ENCODE measurements at regions not wholly inside any gene's neighbourhood (a gene's known extent, or its start where the extent isn't known, plus 50 kb on each side); places are given as distances from the start of the nearest gene placed in this dataset.
A peak's percentile ranks its signal among the peaks of the same experiment; 100 is the strongest.

- Histone ChIP-seq H4K20me1 (replicated peaks in 1 of 2; ENCODE audit: control insufficient read depth in 1 of 2, insufficient read depth in 2 of 2, low read length in 2 of 2) (no peaks in the 10 kb centered on the region), H3K56ac (replicated peaks; ENCODE audit: insufficient read length, low read depth, low read length) (no peak overlapping the region), H2BK12ac (ENCODE audit: low read depth, low read length) (peak overlapping the region; percentile 88; the same call in 1 of the 2 replicates), H3K4me3 (ENCODE audit: extremely low read depth in 1 of 4, insufficient read depth in 2 of 4, low read depth in 3 of 4, low read length in 4 of 4) (no peak overlapping the region), H3K27me3 (replicated peaks in 1 of 4; ENCODE audit: control insufficient read depth in 3 of 4, extremely low read depth in 1 of 4, insufficient read depth in 3 of 4, low read length in 3 of 4) (no peaks in the 10 kb centered on the region), H2BK5ac (ENCODE audit: low read depth, low read length) (peak overlapping the region; percentile 10; the same call in 1 of the 2 replicates), H3K4me1 (replicated peaks in 1 of 4; ENCODE audit: control insufficient read depth in 3 of 4, insufficient read depth in 4 of 4, low read length in 3 of 4) (peaks cover 0 to 3% (median 0%) of the 10 kb centered on the region in 4 experiments; a peak in 2 of 7 replicates), H2AFZ (ENCODE audit: low read length) (peak overlapping the region; percentile 93), H4K91ac (replicated peaks; ENCODE audit: insufficient read length, low read length) (peak overlapping the region; percentile 82), H2BK120ac (replicated peaks; ENCODE audit: low read depth, low read length) (no peak overlapping the region), H3K4ac (replicated peaks; ENCODE audit: insufficient read length, low read depth, low read length) (peak overlapping the region; percentile 25), H4K5ac (ENCODE audit: insufficient read length, low read depth, low read length) (no peak overlapping the region), H3K4me2 (ENCODE audit: insufficient read depth in 1 of 2, low read depth in 2 of 2, low read length in 2 of 2) (no peak overlapping the region), H3K79me2 (ENCODE audit: control insufficient read depth in 1 of 2, insufficient read depth in 2 of 2, low read length in 2 of 2) (no peaks in the 10 kb centered on the region), H3K23me2 (ENCODE audit: low read depth, low read length) (no peaks in the 10 kb centered on the region), H3K14ac (ENCODE audit: insufficient read length) (peak overlapping the region; percentile 33), H3K27ac (ENCODE audit: low read depth, low read length) (no peak overlapping the region), H3K23ac (ENCODE audit: insufficient read length) (no peak overlapping the region), H3K9ac (replicated peaks in 1 of 4; ENCODE audit: extremely low read depth in 1 of 4, low read depth in 3 of 4, low read length in 3 of 4) (no peak overlapping the region; a peak in 1 of 7 replicates), H2BK20ac (ENCODE audit: low read length) (peak overlapping the region; percentile 90; the same call in 1 of the 2 replicates), H3K9me3 (ENCODE audit: insufficient read depth in 2 of 2, low read depth in 1 of 2, low read length in 1 of 2) (no peaks in the 10 kb centered on the region), H2BK15ac (ENCODE audit: low read length) (no peak overlapping the region; the same call in 1 of the 2 replicates), H3K18ac (ENCODE audit: extremely low read depth, low read length) (no peak overlapping the region), H3K36me3 (ENCODE audit: control insufficient read depth in 2 of 4, insufficient read depth in 4 of 4, low read length in 3 of 4) (no peaks in the 10 kb centered on the region), H2AK5ac (ENCODE audit: low read depth, low read length) (no peak overlapping the region), H4K8ac (ENCODE audit: extremely low read depth, insufficient read depth, low read length) (peak overlapping the region; percentile 53; the same call in 1 of the 2 replicates), H3K79me1 (ENCODE audit: low read depth, low read length) (no peaks in the 10 kb centered on the region)
- FAIRE-seq (peak; percentile 48), DNase-seq (ENCODE audit: low read depth in 1 of 2, low spot score in 2 of 2) (no peak)
- no peak for TF ChIP-seq BRCA1 (IDR thresholded peaks at IDR 0.05; ENCODE audit: low read depth, low read length)
- TF ChIP-seq HDAC6 (IDR thresholded peaks at IDR 0.05; ENCODE audit: low read depth, low read length): no peak
- peak; percentile 69; the same call in 1 of the 2 replicates for TF ChIP-seq FOSL1 (IDR thresholded peaks at IDR 0.05; ENCODE audit: insufficient read depth, low read depth, low read length)
- no peak for TF ChIP-seq E2F6 (IDR thresholded peaks at IDR 0.05)
- TF ChIP-seq CBX5 (IDR thresholded peaks at IDR 0.05; ENCODE audit: low read depth, low read length): no peak
- peak; percentile 21 to 41 (median 31); a peak in 2 of 4 replicates for TF ChIP-seq CTCF (IDR thresholded peaks at IDR 0.05; ENCODE audit: control extremely low read depth in 1 of 3, insufficient read depth in 1 of 3, low read depth in 1 of 3, low read length in 3 of 3)
- peak; percentile 19 to 53 for TF ChIP-seq RAD21 (IDR thresholded peaks at IDR 0.05 in 1 of 2, conservative IDR thresholded peaks at IDR 0.05 in 1 of 2; ENCODE audit: low read depth in 2 of 2, low read length in 2 of 2)
- ChIA-PET CTCF (ENCODE audit: partially characterized antibody) (interaction anchor here (0.7 to 2.4 kb wide), 13 partner anchors 9 to 366 kb away, joined by 3 to 11 read pairs (median 4); no protein-coding TSS in a partner anchor), POLR2A (ENCODE audit: partially characterized antibody) (no interaction called here)
- 79% methylated on average over 8 of the region's 8 CpGs; no CpG with 5 or more reads in 1 of the 2 experiments for WGBS, 2 experiments (ENCODE audit: extremely low coverage in 1 of 2, insufficient coverage in 1 of 2, insufficient read length in 1 of 2, insufficient replicate concordance in 2 of 2, low coverage in 1 of 2, low lambda C conversion rate in 2 of 2, missing lambda C conversion rate in 1 of 2)
These were observed 246.7 kb downstream of the MAFB start for GRCh38 chr20:40442181-40442963.
